Stimulated activated effector memory CD8-positive, alpha-beta T cell treated with anti-CD3 and anti-CD28 coated beads, Interleukin-12 subunit alpha, Interleukin-12 subunit beta, amount 100 ng/mL, for 72 hours (primary cell): ENCODE measurements at regions not wholly inside any gene's neighbourhood (a gene's known extent, or its start where the extent isn't known, plus 50 kb on each side); places are given as distances from the start of the nearest gene placed in this dataset.
"Not testable (repeated sequence)": the region's sequence is repeated elsewhere in the genome, so short reads cannot be mapped to it uniquely, and the experiment has no call there.

Experiments
- ATAC-seq: fragments of 150-1000 bp; cut with Tn5 transposase; 2 replicates; pipeline ENCODE4 v1.10.0; 2021
- DNase-seq, 2 donors: peaks; one replicate each; pipeline ENCODE4 v3.0.0; 2021 to 2022; ENCODE audit warnings: low spot score in 2 of 2
- H3K27ac Mint-ChIP-seq: one replicate; pipeline ENCODE4 v1.8.0; 2022; ENCODE audit warnings: mild to moderate bottlenecking, mixed read lengths
- H3K36me3 Mint-ChIP-seq: one replicate; pipeline ENCODE4 v1.8.0; 2022; ENCODE audit warnings: mild to moderate bottlenecking, mixed read lengths
- H3K4me1 Mint-ChIP-seq: one replicate; pipeline ENCODE4 v1.8.0; 2022; ENCODE audit warnings: mixed read lengths
- H3K4me3 Mint-ChIP-seq: one replicate; pipeline ENCODE4 v1.8.0; 2022; ENCODE audit warnings: mild to moderate bottlenecking, mixed read lengths
- H3K9me3 Mint-ChIP-seq: one replicate; pipeline ENCODE4 v1.8.0; 2022; ENCODE audit warnings: mixed read lengths

- Mint-ChIP-seq H3K36me3 (no peaks in the 10 kb centered on the region), H3K4me1 (peaks cover 44% of the 10 kb centered on the region), H3K27ac (no peak overlapping the region), H3K9me3 (peaks cover 12% of the 10 kb centered on the region), H3K4me3 (no peak overlapping the region)
- DNase-seq = no peak
- no peak for ATAC-seq
Observed at GRCh38 chr6:144397141-144397540, 112.0 kb downstream of the UTRN start.

- Mint-ChIP-seq H3K4me3 (no peak overlapping the region), H3K9me3 (peaks cover 6% of the 10 kb centered on the region), H3K4me1 (peaks cover 54% of the 10 kb centered on the region), H3K27ac (peak overlapping the region; percentile 65), H3K36me3 (peaks cover 9% of the 10 kb centered on the region)
- ATAC-seq (no peak), DNase-seq (no peak)
Observed at GRCh38 chr6:144400321-144400720, 115.2 kb downstream of the UTRN start.

GRCh38 chr6:144401736-144402733 lies 116.9 kb downstream of the UTRN start:
- DNase-seq = no peak
- Mint-ChIP-seq H3K4me1 (peaks cover 53% of the 10 kb centered on the region), H3K36me3 (peaks cover 9% of the 10 kb centered on the region), H3K27ac (peak overlapping the region; percentile 58), H3K4me3 (no peak overlapping the region), H3K9me3 (peaks cover 3% of the 10 kb centered on the region)
- no peak for ATAC-seq

DNA sequence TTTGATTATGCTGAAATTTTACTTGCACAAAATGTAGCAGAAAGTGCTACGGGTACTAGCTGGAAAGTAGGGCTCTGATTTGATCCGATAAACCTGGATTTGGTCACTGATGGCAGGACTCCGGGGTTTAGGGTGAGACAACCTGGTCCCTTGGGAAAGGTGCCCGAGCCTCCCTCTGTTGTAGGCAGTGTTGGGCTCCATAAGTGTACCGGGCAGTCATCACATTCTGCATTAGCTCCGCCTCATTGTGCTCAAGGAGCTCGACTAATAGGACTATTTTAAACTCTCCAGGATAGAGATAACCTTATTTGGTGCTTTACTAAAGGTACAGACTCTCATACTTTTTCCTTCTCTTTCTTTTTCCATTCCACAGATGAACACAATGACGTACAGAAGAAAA lies 117.6 kb downstream of the UTRN start:
- Mint-ChIP-seq H3K9me3 (peaks cover 3% of the 10 kb centered on the region), H3K4me1 (peaks cover 54% of the 10 kb centered on the region), H3K4me3 (no peak overlapping the region), H3K27ac (no peak overlapping the region), H3K36me3 (peaks cover 9% of the 10 kb centered on the region)
- ATAC-seq = no peak
- no peak for DNase-seq

DNA sequence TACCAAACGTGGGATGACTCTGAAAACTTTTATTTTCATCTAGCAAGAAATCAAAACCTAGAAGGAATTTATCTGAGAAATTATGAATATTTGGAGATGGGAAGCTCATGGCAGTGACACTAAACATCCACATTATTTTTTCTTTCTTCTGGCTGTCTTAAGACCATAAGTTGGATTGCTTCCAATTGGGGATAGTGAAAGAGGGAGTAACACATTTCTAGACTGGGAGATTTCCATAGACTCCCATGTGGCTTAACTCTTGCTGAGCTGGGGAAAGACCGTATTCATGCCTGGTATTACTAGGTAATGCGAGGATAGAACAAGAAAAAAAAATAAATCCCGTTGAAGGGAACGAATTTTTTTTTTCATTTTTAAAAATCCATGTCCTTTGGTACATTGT lies 120.0 kb downstream of the UTRN start:
- Mint-ChIP-seq H3K36me3 (peaks cover 9% of the 10 kb centered on the region), H3K4me3 (no peak overlapping the region)
- DNase-seq = no peak

GRCh38 chr6:144406796-144407195 lies 121.7 kb downstream of the UTRN start:
- H3K4me1 Mint-ChIP-seq = peaks cover 65% of the 10 kb centered on the region
- H3K9me3 Mint-ChIP-seq = no peaks in the 10 kb centered on the region
- peak overlapping the region; percentile 48 for H3K27ac Mint-ChIP-seq
- ATAC-seq (no peak), DNase-seq (no peak)
- H3K36me3 Mint-ChIP-seq = peaks cover 9% of the 10 kb centered on the region
- H3K4me3 Mint-ChIP-seq = no peak overlapping the region

More for the DNA sequence above, 120.0 kb downstream of the UTRN start:
- no peak for ATAC-seq
- Mint-ChIP-seq H3K9me3 (no peaks in the 10 kb centered on the region), H3K4me1 (peaks cover 62% of the 10 kb centered on the region), H3K27ac (no peak overlapping the region)

- peaks cover 9% of the 10 kb centered on the region for H3K36me3 Mint-ChIP-seq
- no peak for ATAC-seq
Observed at GRCh38 chr6:144408161-144408560, 123.0 kb downstream of the UTRN start.

GRCh38 chr6:144410059-144410458 lies 124.9 kb downstream of the UTRN start:
- Mint-ChIP-seq H3K4me3 (no peak overlapping the region), H3K4me1 (peaks cover 49% of the 10 kb centered on the region), H3K9me3 (no peaks in the 10 kb centered on the region), H3K27ac (no peak overlapping the region), H3K36me3 (no peaks in the 10 kb centered on the region)
- no peak for ATAC-seq
- no peak for DNase-seq

More at GRCh38 chr6:144408161-144408560, 123.0 kb downstream of the UTRN start:
- no peak for DNase-seq
- Mint-ChIP-seq H3K27ac (no peak overlapping the region), H3K4me1 (peaks cover 60% of the 10 kb centered on the region), H3K4me3 (no peak overlapping the region), H3K9me3 (no peaks in the 10 kb centered on the region)

DNA sequence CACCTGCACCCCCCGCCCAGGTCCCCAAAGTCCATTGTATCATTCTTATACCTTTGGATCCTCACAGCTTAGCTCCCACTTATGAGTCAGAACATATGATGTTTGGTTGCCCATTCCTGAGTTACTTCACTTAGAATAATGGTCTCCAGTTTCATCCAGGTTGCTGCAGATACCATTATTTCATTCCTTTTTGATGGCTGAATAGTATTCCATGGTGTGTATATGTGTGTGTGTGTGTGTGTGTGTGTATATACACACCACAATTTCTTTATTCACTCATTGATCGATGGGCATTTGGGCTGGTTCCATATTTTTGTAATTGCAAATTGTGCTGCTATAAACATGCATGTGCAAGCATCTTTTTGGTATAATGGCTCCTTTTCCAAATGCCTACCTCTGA lies 125.4 kb downstream of the UTRN start:
- H3K9me3 Mint-ChIP-seq, H3K36me3 Mint-ChIP-seq, H3K4me3 Mint-ChIP-seq, DNase-seq, ATAC-seq: not testable (repeated sequence)
- Mint-ChIP-seq H3K4me1 (peaks cover 51% of the 10 kb centered on the region), H3K27ac (peak overlapping the region; percentile 43)

DNA sequence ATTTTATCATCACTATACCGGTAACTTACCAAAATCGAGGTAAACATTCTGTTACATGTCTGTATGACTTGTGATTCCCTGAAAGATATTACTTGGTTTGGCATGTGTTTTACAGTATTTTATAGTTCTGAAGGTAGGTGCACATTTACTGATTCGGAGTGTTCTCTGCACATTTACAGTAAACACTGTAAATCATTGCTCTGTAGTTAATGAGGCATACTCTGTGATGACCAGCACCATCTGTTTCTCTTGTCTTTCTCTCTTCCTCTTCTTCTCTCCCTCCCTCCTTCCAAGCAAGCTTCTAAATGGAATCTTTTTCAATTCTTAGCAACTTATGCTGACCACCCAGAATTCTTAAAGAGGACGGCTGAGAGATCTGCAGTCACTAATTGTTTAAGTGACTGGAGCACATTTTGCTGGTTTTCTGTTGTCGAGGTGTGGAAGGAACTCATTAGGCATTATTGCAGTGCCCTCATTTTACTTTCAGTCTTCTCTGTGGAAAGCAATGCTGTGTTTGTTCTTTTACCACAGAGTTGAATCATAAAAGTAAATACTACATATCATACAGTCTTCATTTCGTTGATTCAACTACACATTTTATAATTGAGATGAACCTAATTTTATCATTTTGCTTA lies 126.5 kb downstream of the UTRN start:
- ATAC-seq (peak; percentile 90), DNase-seq (no peak)
- Mint-ChIP-seq H3K9me3 (no peaks in the 10 kb centered on the region), H3K4me1 (peaks cover 58% of the 10 kb centered on the region), H3K27ac (peak overlapping the region; percentile 43), H3K36me3 (no peaks in the 10 kb centered on the region), H3K4me3 (peak overlapping the region; percentile 61)

DNA sequence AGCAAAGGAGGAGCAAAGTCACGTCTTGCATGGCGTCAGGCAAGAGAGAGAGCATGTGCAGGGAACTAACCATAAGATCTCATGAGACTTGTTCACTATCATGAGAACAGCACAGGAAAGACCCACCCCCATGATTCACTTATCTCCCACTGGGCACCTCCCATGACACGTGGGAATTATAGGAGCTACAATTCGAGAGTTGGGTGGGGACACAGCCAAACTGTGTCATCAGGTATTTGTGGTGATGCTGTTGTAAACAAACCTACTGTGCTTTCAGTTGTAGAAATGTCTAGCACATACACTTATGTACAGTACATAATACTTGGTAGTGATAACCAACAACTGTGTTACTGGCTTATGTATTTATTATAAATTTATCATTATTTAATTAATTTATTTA lies 128.3 kb downstream of the UTRN start:
- ATAC-seq = peak; percentile 58
- DNase-seq = no peak
- Mint-ChIP-seq H3K27ac (peak overlapping the region; percentile 79), H3K9me3 (no peaks in the 10 kb centered on the region), H3K4me1 (peaks cover 50% of the 10 kb centered on the region), H3K36me3 (no peaks in the 10 kb centered on the region), H3K4me3 (no peak overlapping the region)

GRCh38 chr6:144415014-144415413 lies 129.9 kb downstream of the UTRN start:
- Mint-ChIP-seq H3K4me1 (peaks cover 53% of the 10 kb centered on the region), H3K4me3 (no peak overlapping the region), H3K9me3 (no peaks in the 10 kb centered on the region), H3K27ac (no peak overlapping the region), H3K36me3 (no peaks in the 10 kb centered on the region)
- DNase-seq = no peak
- no peak for ATAC-seq

DNA sequence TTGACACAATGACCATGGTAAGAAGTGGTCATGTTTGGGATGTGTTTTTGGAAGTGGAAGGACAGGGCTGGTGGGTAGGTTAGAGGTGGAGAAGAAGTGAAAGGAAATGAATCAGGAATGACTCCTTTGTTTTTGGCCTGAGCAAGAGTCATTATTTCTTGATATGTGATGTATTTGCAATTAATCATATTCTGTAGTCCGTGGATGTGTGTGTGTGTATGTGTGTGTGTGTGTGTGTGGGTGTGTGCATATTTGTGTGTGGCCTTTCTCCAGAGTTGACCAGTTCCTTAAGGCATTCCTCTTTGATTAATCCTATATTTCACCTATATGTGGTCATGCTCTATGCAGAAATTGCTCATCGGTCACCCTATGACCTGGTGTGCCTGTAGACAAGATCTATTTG lies 130.7 kb downstream of the UTRN start:
- H3K9me3 Mint-ChIP-seq = no peaks in the 10 kb centered on the region
- peaks cover 50% of the 10 kb centered on the region for H3K4me1 Mint-ChIP-seq
- DNase-seq (no peak), ATAC-seq (no peak)
- H3K36me3 Mint-ChIP-seq = no peaks in the 10 kb centered on the region
- H3K4me3 Mint-ChIP-seq = no peak overlapping the region
- H3K27ac Mint-ChIP-seq = no peak overlapping the region

GRCh38 chr6:144416244-144416643 lies 131.1 kb downstream of the UTRN start:
- H3K4me3 Mint-ChIP-seq = no peak overlapping the region
- H3K27ac Mint-ChIP-seq = no peak overlapping the region
- H3K36me3 Mint-ChIP-seq = no peaks in the 10 kb centered on the region
- H3K9me3 Mint-ChIP-seq = no peaks in the 10 kb centered on the region
- no peak for ATAC-seq
- DNase-seq = no peak
- peaks cover 46% of the 10 kb centered on the region for H3K4me1 Mint-ChIP-seq

DNA sequence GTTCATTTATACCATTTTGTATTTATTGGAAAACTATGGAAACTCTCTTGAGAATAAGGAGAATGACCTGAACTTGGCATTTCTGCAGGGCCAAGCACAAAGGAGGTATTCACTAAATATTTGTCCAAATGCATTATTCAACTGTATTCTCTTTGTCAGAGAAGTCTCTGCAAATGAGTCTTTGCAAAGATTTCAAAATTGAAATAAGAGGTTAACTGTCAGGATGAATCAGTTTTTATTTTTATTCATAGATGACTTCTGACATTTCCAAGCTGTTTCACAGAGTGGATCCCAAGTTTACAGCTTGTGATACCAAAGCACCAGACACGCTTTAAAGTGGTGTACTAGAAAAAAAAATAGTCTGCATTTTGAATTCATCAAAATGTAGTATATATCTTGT lies 131.6 kb downstream of the UTRN start:
- H3K4me3 Mint-ChIP-seq = no peak overlapping the region
- H3K9me3 Mint-ChIP-seq = no peaks in the 10 kb centered on the region
- no peak for DNase-seq
- H3K27ac Mint-ChIP-seq = no peak overlapping the region
- ATAC-seq = no peak
- H3K4me1 Mint-ChIP-seq = peaks cover 40% of the 10 kb centered on the region
- peaks cover under 1% of the 10 kb centered on the region for H3K36me3 Mint-ChIP-seq

DNA sequence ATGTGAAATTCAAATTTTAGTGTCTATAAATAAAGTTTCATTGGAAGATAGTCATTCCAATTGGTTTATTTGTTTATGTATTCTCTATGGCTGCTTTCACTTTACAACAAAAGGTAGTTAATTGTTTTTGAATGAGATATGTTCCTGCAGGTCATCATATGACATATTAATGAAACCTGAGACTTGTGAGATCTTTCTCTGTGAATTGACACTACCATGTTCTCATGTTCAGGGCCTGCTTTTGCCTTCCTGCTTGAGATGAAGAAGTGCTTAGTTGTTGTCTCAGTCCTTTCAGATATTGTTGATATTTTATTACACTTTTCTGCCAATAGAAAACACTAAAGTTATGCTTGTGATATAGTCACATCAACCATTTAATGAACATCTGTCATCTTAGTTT lies 132.5 kb downstream of the UTRN start:
- Mint-ChIP-seq H3K36me3 (peaks cover 7% of the 10 kb centered on the region), H3K4me3 (no peak overlapping the region), H3K27ac (no peak overlapping the region), H3K4me1 (peaks cover 37% of the 10 kb centered on the region), H3K9me3 (no peaks in the 10 kb centered on the region)
- ATAC-seq (no peak), DNase-seq (no peak)
